ENCODE measurements at regions not wholly inside any gene's neighbourhood (a gene's known extent, or its start where the extent isn't known, plus 50 kb on each side); places are given as distances from the start of the nearest gene placed in this dataset.
"Not testable (repeated sequence)": the region's sequence is repeated elsewhere in the genome, so short reads cannot be mapped to it uniquely, and the experiment has no call there.

GRCh38 chr13:50744116-50744660, 99.3 kb downstream of the DLEU7 start:
- no peak for DNase-seq

GRCh38 chr13:50745542-50746115, 97.9 kb downstream of the DLEU7 start:
- DNase-seq, result no peak

- peak in 2 of 3 donors; percentile 20 to 57 for DNase-seq
Measured at GRCh38 chr13:50747737-50748350, 95.6 kb downstream of the DLEU7 start.

GRCh38 chr13:50753221-50753620, 90.3 kb downstream of the DLEU7 start:
- not testable (repeated sequence) for DNase-seq

- peak in 1 of 3 donors; percentile 20 for DNase-seq
Measured at GRCh38 chr13:50755862-50756685, 87.4 kb downstream of the DLEU7 start.

GRCh38 chr13:50757008-50757407, 86.5 kb downstream of the DLEU7 start:
- no peak for DNase-seq

- peak in 1 of 3 donors; percentile 42 for DNase-seq
Measured at GRCh38 chr13:50758796-50759195, 84.7 kb downstream of the DLEU7 start.

- DNase-seq, result no peak
Measured at GRCh38 chr13:50760751-50761150, 82.7 kb downstream of the DLEU7 start.

GRCh38 chr13:50761406-50761805, 82.1 kb downstream of the DLEU7 start:
- no peak for DNase-seq

GRCh38 chr13:50762969-50763567, 80.4 kb downstream of the DLEU7 start:
- DNase-seq, result no peak

- peak; percentile 21 to 70 (median 26) for DNase-seq
Measured at GRCh38 chr13:50766013-50766412, 77.5 kb downstream of the DLEU7 start.

GRCh38 chr13:50766695-50767094, 76.8 kb downstream of the DLEU7 start:
- DNase-seq, result no peak

- not testable (repeated sequence) for DNase-seq
Measured at GRCh38 chr13:50772881-50773280, 70.6 kb downstream of the DLEU7 start.

All from muscle of back (tissue), 3 donors.